HepG2 (cell line): ENCODE measurements at regions not wholly inside any gene's neighbourhood (a gene's known extent, or its start where the extent isn't known, plus 50 kb on each side); places are given as distances from the start of the nearest gene placed in this dataset.

Source experiments
- AFF4 ChIP-seq: sonication (generic); formaldehyde crosslinking; IDR thresholded peaks from 2 replicates; pipeline ENCODE4 v1.4.0; 2020; ENCODE audit warnings: missing genetic modification reagents
- ATF4 ChIP-seq, 2 experiments: fragments of 450-650 bp in 1 of 2; sonication (generic) in 1 of 2; formaldehyde crosslinking; IDR thresholded peaks; 2 replicates each; pipeline versions ENCODE4 v1.5.0 to v1.8.0; 2020 to 2022; ENCODE audit warnings: mild to moderate bottlenecking in 1 of 2, missing genetic modification reagents in 1 of 2
- EED ChIP-seq: sonication (generic); formaldehyde crosslinking; IDR thresholded peaks from 2 replicates; pipeline ENCODE4 v1.5.0; 2020; ENCODE audit warnings: mild to moderate bottlenecking, missing genetic modification reagents
- FOXM1 ChIP-seq: sonication (generic); formaldehyde crosslinking; IDR thresholded peaks from 2 replicates; pipeline ENCODE4 v1.5.0; 2020; ENCODE audit warnings: missing genetic modification reagents
- HDAC2 ChIP-seq: sonication (generic); formaldehyde crosslinking; IDR thresholded peaks from 2 replicates; pipeline ENCODE4 v1.4.0; 2020; ENCODE audit warnings: missing genetic modification reagents
- JDP2 ChIP-seq: sonication (generic); formaldehyde crosslinking; IDR thresholded peaks from 2 replicates; pipeline ENCODE4 v1.8.1; 2022; ENCODE audit warnings: missing genetic modification reagents, borderline replicate concordance
- NFATC3 ChIP-seq: sonication (generic); formaldehyde crosslinking; IDR thresholded peaks from 2 replicates; pipeline ENCODE4 v1.5.1; 2020; ENCODE audit warnings: mild to moderate bottlenecking, missing genetic modification reagents
- PHF5A ChIP-seq: IDR thresholded peaks from one replicate; pipeline ENCODE4 v1.6.1; 2018; ENCODE audit warnings: low read depth, missing genetic modification reagents; ENCODE audit not compliant: unreplicated experiment
- PPARG ChIP-seq: conservative IDR thresholded peaks from 2 replicates; pipeline ENCODE4 v1.6.1; 2016; ENCODE audit warnings: missing biosample characterization, missing genetic modification reagents
- SALL2 ChIP-seq: sonication (generic); formaldehyde crosslinking; IDR thresholded peaks from 2 replicates; pipeline ENCODE4 v1.8.1; 2023; ENCODE audit warnings: mild to moderate bottlenecking, missing genetic modification reagents, inconsistent platforms
- SNRNP70 ChIP-seq: fragments of 200-400 bp; formaldehyde crosslinking; IDR thresholded peaks from 2 replicates; pipeline ENCODE4 v1.6.1; 2017; ENCODE audit warnings: mild to moderate bottlenecking, low read depth, low read length, moderate library complexity
- TAF1 ChIP-seq: sonication (generic); formaldehyde crosslinking; IDR thresholded peaks from 2 replicates; pipeline ENCODE4 v1.4.0; 2020; ENCODE audit warnings: missing genetic modification reagents
- TFDP2 ChIP-seq: sonication (generic); formaldehyde crosslinking; IDR thresholded peaks from 2 replicates; pipeline ENCODE4 v1.4.0; 2020; ENCODE audit warnings: missing genetic modification reagents
- THAP8 ChIP-seq: sonication (generic); formaldehyde crosslinking; IDR thresholded peaks from 2 replicates; pipeline ENCODE4 v1.5.1; 2020; ENCODE audit warnings: missing genetic modification reagents, mild to moderate bottlenecking, borderline replicate concordance
- UBTF ChIP-seq: sonication (generic); formaldehyde crosslinking; IDR thresholded peaks from 2 replicates; pipeline ENCODE4 v1.4.0; 2020; ENCODE audit warnings: mild to moderate bottlenecking, missing genetic modification reagents
- ZBTB43 ChIP-seq: sonication (generic); formaldehyde crosslinking; conservative IDR thresholded peaks from 2 replicates; pipeline ENCODE4 v1.4.0; 2020; ENCODE audit warnings: missing genetic modification reagents
- ZGPAT ChIP-seq: IDR thresholded peaks from 2 replicates; pipeline ENCODE4 v1.6.1; 2016; ENCODE audit warnings: mild to moderate bottlenecking
- ZNF20 ChIP-seq: sonication (generic); formaldehyde crosslinking; IDR thresholded peaks from 2 replicates; pipeline ENCODE4 v1.4.0; 2020; ENCODE audit warnings: mild to moderate bottlenecking, moderate library complexity, missing genetic modification reagents
- ZNF234 ChIP-seq: sonication (generic); formaldehyde crosslinking; conservative IDR thresholded peaks from 2 replicates; pipeline ENCODE4 v1.5.1; 2020; ENCODE audit warnings: mild to moderate bottlenecking, missing genetic modification reagents

- TF ChIP-seq ZGPAT = no peak; the same call in 1 of the 2 replicates
- no peak for TF ChIP-seq EED (CRISPR knock-in tag)
- TF ChIP-seq HDAC2 (CRISPR knock-in tag) = peak; percentile 66; the same call in 1 of the 2 replicates
- TF ChIP-seq NFATC3 (CRISPR knock-in tag) = no peak
- no peak for TF ChIP-seq THAP8 (CRISPR knock-in tag)
- no peak for TF ChIP-seq UBTF
- no peak for TF ChIP-seq ZNF234 (CRISPR knock-in tag)
- TF ChIP-seq TAF1 (CRISPR knock-in tag) = no peak
- TF ChIP-seq ZBTB43 = no peak
- no peak for TF ChIP-seq SNRNP70
- no peak for TF ChIP-seq SALL2 (CRISPR knock-in tag)
- no peak for TF ChIP-seq FOXM1 (CRISPR knock-in tag)
- TF ChIP-seq ZNF20 (CRISPR knock-in tag) = no peak
- no peak for TF ChIP-seq PPARG (CRISPR knock-in tag)
- no peak for TF ChIP-seq PHF5A (CRISPR knock-in tag)
- TF ChIP-seq ATF4 (CRISPR knock-in tag; IDR thresholded peaks at IDR 0.05) = no peak
- TF ChIP-seq AFF4 (CRISPR knock-in tag) = no peak
- no peak for TF ChIP-seq TFDP2 (CRISPR knock-in tag)
- no peak for TF ChIP-seq JDP2
Observed at GRCh38 chr3:40871394-40871793, 327.9 kb upstream of the CTNNB1 start (continued).
